OCI-LY3 (cell line): ENCODE measurements at regions not wholly inside any gene's neighbourhood (a gene's known extent, or its start where the extent isn't known, plus 50 kb on each side); places are given as distances from the start of the nearest gene placed in this dataset.

Source experiments
- H2AFZ ChIP-seq: fragments of 200-600, 300-600 bp; shearing (Covaris generic); 2 replicates; pipeline ENCODE4 v1.6.0; 2014; ENCODE audit warnings: antibody characterized with exemption, low read depth, low read length
- H3K27ac ChIP-seq: fragments of 200-600, 300-600 bp; sonication (generic); 2 replicates; pipeline ENCODE4 v1.5.1; 2014; ENCODE audit warnings: mild to moderate bottlenecking, low read length, moderate library complexity, mixed read lengths
- H3K27me3 ChIP-seq: fragments of 200-600, 300-600 bp; sonication (generic); 2 replicates; pipeline ENCODE4 v1.6.1; 2014; ENCODE audit warnings: low read depth, low read length, mixed read lengths
- H3K36me3 ChIP-seq: fragments of 200-600, 300-600 bp; sonication (generic); replicated peaks from 2 replicates; pipeline ENCODE3; 2014; ENCODE audit warnings: low read depth, low read length, mixed read lengths
- H3K4me1 ChIP-seq: fragments of 300-600, 200-600 bp; sonication (generic); 2 replicates; pipeline ENCODE4 v1.6.1; 2014; ENCODE audit warnings: low read length, mixed read lengths
- H3K4me2 ChIP-seq: fragments of 200-600, 300-600 bp; sonication (generic); 2 replicates; pipeline ENCODE4 v1.6.1; 2014; ENCODE audit warnings: low read length, mixed read lengths
- H3K4me3 ChIP-seq: fragments of 300-600, 200-600 bp; sonication (generic); 2 replicates; pipeline ENCODE4 v1.5.1; 2014; ENCODE audit warnings: antibody characterized with exemption, mild to moderate bottlenecking, low read length, moderate library complexity
- H3K79me2 ChIP-seq: fragments of 300-600, 200-600 bp; shearing (Covaris generic); 2 replicates; pipeline ENCODE4 v1.6.1; 2014; ENCODE audit warnings: mild to moderate bottlenecking, low read length, mixed read lengths
- H3K9ac ChIP-seq: fragments of 300-600, 200-600 bp; shearing (Covaris generic); 2 replicates; pipeline ENCODE4 v1.6.0; 2014; ENCODE audit warnings: mild to moderate bottlenecking, low read length, moderate library complexity
- H3K9me3 ChIP-seq: fragments of 200-600, 300-600 bp; shearing (Covaris generic); 2 replicates; pipeline ENCODE4 v1.6.1; 2014; ENCODE audit warnings: low read length, mixed read lengths; ENCODE audit not compliant: insufficient read depth
- H4K20me1 ChIP-seq: fragments of 200-600, 300-600 bp; sonication (generic); 2 replicates; pipeline ENCODE4 v1.6.1; 2016; ENCODE audit warnings: low read length, mixed read lengths; ENCODE audit not compliant: insufficient read depth
- EZH2phosphoT487 ChIP-seq: fragments of 200-600 bp; shearing (Covaris generic); IDR thresholded peaks from 2 replicates; pipeline ENCODE4 v1.6.1; 2018; ENCODE audit warnings: antibody characterized with exemption, mixed run types, low read depth
- TF ChIP-seq, protein P1 (sequence below): fragments of 200-600, 300-600 bp; sonication (generic); IDR thresholded peaks from 2 replicates; pipeline ENCODE4 v1.5.1; 2014; ENCODE audit warnings: antibody characterized with exemption, low read length, low read depth

DNA sequence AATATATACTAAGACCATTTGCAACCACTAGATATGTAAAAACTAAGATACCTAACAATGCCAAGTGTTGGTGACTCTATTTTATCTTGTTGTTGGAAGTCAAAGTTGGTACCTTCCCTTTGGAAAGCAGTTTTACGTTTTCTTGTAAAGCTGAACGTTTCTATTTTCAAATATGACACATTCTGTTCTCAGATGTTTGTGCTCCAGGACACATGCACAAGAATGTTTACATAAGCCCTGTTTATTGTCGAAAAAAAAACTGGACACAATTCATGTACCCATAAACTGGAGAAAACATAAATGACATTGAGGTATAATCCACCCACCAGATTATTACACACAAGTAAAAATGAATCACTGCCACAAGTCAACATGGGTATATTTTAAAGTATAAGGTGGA is 967.4 kb downstream of the BCL11B start:
- Histone ChIP-seq H3K79me2 (no peaks in the 10 kb centered on the region), H2AFZ (no peak overlapping the region), H3K4me1 (no peaks in the 10 kb centered on the region; the same call in 1 of the 2 replicates), H3K27me3 (no peaks in the 10 kb centered on the region), H4K20me1 (no peaks in the 10 kb centered on the region), H3K27ac (no peak overlapping the region), H3K9ac (no peak overlapping the region), H3K9me3 (0 out of 2 replicates have a peak, but pooled peaks cover 3% of the 10 kb centered on the region), H3K4me2 (no peak overlapping the region), H3K36me3 (peaks cover 4% of the 10 kb centered on the region), H3K4me3 (no peak overlapping the region)
- TF ChIP-seq, protein P1, sequence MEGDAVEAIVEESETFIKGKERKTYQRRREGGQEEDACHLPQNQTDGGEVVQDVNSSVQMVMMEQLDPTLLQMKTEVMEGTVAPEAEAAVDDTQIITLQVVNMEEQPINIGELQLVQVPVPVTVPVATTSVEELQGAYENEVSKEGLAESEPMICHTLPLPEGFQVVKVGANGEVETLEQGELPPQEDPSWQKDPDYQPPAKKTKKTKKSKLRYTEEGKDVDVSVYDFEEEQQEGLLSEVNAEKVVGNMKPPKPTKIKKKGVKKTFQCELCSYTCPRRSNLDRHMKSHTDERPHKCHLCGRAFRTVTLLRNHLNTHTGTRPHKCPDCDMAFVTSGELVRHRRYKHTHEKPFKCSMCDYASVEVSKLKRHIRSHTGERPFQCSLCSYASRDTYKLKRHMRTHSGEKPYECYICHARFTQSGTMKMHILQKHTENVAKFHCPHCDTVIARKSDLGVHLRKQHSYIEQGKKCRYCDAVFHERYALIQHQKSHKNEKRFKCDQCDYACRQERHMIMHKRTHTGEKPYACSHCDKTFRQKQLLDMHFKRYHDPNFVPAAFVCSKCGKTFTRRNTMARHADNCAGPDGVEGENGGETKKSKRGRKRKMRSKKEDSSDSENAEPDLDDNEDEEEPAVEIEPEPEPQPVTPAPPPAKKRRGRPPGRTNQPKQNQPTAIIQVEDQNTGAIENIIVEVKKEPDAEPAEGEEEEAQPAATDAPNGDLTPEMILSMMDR, result no peak
- no peak for TF ChIP-seq EZH2phosphoT487

DNA sequence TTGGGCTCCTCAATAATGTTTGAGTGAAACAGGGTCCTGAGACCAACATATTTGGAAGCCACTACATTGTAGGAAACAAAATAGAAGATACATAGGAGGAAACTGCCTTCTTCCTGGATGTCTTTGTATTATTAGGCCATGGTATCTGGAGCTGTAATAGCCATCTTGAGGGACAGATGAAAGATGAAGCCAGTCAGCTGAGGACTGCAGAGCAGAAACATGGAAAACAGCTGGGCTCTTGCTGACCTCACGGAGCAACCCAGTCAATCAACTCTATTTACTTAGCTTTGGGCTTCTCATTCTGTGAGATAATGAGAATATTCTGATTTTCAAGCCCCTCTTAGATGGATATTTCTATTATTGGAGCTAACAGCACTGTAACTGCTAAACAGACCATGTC is 962.4 kb downstream of the BCL11B start:
- Histone ChIP-seq H3K9ac (no peak overlapping the region), H4K20me1 (no peaks in the 10 kb centered on the region), H3K4me2 (no peak overlapping the region), H3K27me3 (no peaks in the 10 kb centered on the region), H3K27ac (no peak overlapping the region), H3K79me2 (no peaks in the 10 kb centered on the region), H2AFZ (0 out of 2 replicates have a peak overlapping the region, but pooled peaks have one; percentile 14), H3K4me3 (no peak overlapping the region), H3K9me3 (0 out of 2 replicates have a peak, but pooled peaks cover 3% of the 10 kb centered on the region), H3K4me1 (no peaks in the 10 kb centered on the region), H3K36me3 (peaks cover 2% of the 10 kb centered on the region)
- TF ChIP-seq, protein P1, result no peak
- no peak for TF ChIP-seq EZH2phosphoT487

DNA sequence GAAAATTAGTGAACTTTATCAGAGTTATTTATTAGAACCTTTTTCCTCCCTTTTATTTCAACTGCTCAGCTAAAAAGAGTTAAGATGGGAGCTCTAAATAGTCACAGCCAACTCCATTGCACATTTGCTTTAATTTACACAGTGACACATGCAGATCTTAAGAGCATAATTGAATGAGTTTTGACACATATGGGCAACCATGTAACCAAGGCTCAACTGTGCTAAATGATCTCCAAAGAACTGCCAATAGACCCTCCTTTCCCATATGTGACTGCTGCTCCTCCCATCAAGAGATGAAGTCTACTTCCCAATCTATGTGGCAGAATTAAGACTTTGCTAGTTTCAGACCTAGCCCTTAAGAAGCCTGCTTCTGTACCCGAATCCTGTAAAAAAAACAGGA is 960.0 kb downstream of the BCL11B start:
- Histone ChIP-seq H3K4me3 (no peak overlapping the region), H3K4me1 (no peaks in the 10 kb centered on the region), H3K4me2 (no peak overlapping the region), H3K36me3 (no peaks in the 10 kb centered on the region), H3K9ac (no peak overlapping the region), H3K79me2 (no peaks in the 10 kb centered on the region), H3K27ac (no peak overlapping the region), H4K20me1 (no peaks in the 10 kb centered on the region), H2AFZ (no peak overlapping the region), H3K27me3 (no peaks in the 10 kb centered on the region), H3K9me3 (0 out of 2 replicates have a peak, but pooled peaks cover 5% of the 10 kb centered on the region)
- no peak for TF ChIP-seq EZH2phosphoT487
- TF ChIP-seq, protein P1, result no peak

DNA sequence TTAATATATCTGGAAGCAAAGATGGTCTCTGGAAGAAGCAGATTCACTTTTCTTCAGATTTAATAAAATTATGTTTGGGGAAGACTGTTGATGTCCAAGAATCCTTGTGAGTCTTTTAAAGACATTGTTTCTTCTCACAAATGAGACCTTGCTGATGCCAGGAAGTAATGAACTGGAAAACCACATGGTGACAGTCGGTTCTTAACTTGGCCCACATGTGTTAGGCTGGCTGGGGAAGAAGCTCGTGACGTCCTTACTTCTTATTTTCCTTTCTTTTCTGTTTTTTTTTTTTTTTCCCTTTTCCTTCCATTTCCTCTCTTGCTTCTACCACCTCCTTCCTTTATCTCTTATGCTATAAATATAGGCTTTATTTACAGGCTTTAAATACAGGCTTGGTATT is 950.2 kb downstream of the BCL11B start:
- Histone ChIP-seq H3K27ac (no peak overlapping the region), H2AFZ (no peak overlapping the region), H3K4me2 (no peak overlapping the region), H3K79me2 (no peaks in the 10 kb centered on the region), H3K9ac (no peak overlapping the region), H3K36me3 (peaks cover 5% of the 10 kb centered on the region), H3K27me3 (no peaks in the 10 kb centered on the region), H3K9me3 (peaks cover 7% of the 10 kb centered on the region), H3K4me1 (peaks cover 8% of the 10 kb centered on the region), H4K20me1 (no peaks in the 10 kb centered on the region), H3K4me3 (no peak overlapping the region)
- TF ChIP-seq EZH2phosphoT487, result no peak
- TF ChIP-seq, protein P1, result no peak
